ENCODE measurements at regions not wholly inside any gene's neighbourhood (a gene's known extent, or its start where the extent isn't known, plus 50 kb on each side); places are given as distances from the start of the nearest gene placed in this dataset.

DNA sequence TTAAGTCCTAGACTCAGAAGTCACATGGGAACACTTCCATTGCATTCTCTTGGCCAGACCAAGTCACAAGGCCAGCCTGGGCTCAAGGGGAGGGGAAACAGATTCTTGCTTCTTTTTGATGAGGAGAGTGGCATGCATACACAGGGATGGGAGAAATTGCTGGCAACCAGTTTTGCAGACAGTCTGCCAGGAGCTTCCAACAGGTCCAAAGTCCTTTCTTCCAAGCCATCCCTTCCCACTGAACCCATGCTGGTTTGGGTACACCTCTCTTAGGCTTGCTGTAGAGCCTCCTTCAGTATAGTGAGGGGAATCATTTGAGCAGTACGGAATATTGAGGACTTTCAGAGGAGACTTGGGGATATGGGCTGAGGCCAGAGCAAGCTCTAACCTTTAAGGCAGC is 267.8 kb downstream of the BCOR start:
- Histone ChIP-seq H3K27me3 (ENCODE audit: low read depth) (no peaks in the 10 kb centered on the region), H3K27ac (peak overlapping the region; percentile 46), H3K36me3 (no peaks in the 10 kb centered on the region), H3K4me1 (no peaks in the 10 kb centered on the region), H3K4me3 (no peak overlapping the region), H3K9me3 (no peaks in the 10 kb centered on the region)
- TF ChIP-seq, protein P1, sequence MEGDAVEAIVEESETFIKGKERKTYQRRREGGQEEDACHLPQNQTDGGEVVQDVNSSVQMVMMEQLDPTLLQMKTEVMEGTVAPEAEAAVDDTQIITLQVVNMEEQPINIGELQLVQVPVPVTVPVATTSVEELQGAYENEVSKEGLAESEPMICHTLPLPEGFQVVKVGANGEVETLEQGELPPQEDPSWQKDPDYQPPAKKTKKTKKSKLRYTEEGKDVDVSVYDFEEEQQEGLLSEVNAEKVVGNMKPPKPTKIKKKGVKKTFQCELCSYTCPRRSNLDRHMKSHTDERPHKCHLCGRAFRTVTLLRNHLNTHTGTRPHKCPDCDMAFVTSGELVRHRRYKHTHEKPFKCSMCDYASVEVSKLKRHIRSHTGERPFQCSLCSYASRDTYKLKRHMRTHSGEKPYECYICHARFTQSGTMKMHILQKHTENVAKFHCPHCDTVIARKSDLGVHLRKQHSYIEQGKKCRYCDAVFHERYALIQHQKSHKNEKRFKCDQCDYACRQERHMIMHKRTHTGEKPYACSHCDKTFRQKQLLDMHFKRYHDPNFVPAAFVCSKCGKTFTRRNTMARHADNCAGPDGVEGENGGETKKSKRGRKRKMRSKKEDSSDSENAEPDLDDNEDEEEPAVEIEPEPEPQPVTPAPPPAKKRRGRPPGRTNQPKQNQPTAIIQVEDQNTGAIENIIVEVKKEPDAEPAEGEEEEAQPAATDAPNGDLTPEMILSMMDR (IDR thresholded peaks at IDR 0.05) = no peak
- intact Hi-C loops (cut with DNase I) = no loop called here
- ATAC-seq = no peak
- no peak for DNase-seq

- Histone ChIP-seq H3K4me1 (no peaks in the 10 kb centered on the region), H3K27me3 (ENCODE audit: low read depth) (no peaks in the 10 kb centered on the region), H3K36me3 (no peaks in the 10 kb centered on the region), H3K9me3 (no peaks in the 10 kb centered on the region), H3K27ac (peak overlapping the region; percentile 46), H3K4me3 (no peak overlapping the region)
- ATAC-seq = no peak
- DNase-seq = no peak
- intact Hi-C loops (cut with DNase I) = no loop called here
- TF ChIP-seq, protein P1 (IDR thresholded peaks at IDR 0.05) = no peak
Measured at GRCh38 chrX:39830414-39830813, 267.3 kb downstream of the BCOR start.

GRCh38 chrX:39832211-39832610 is 265.5 kb downstream of the BCOR start:
- intact Hi-C loops (cut with DNase I) = no loop called here
- Histone ChIP-seq H3K27ac (no peak overlapping the region), H3K4me3 (no peak overlapping the region), H3K27me3 (ENCODE audit: low read depth) (no peaks in the 10 kb centered on the region), H3K36me3 (no peaks in the 10 kb centered on the region), H3K4me1 (no peaks in the 10 kb centered on the region), H3K9me3 (no peaks in the 10 kb centered on the region)
- TF ChIP-seq, protein P1 (IDR thresholded peaks at IDR 0.05) = no peak
- ATAC-seq (no peak), DNase-seq (no peak)

GRCh38 chrX:39834600-39834999 is 263.2 kb downstream of the BCOR start:
- ATAC-seq (no peak), DNase-seq (no peak)
- no peaks in the 10 kb centered on the region for H3K4me1 ChIP-seq
- no peak overlapping the region for H3K27ac ChIP-seq
- no peaks in the 10 kb centered on the region for H3K27me3 ChIP-seq (ENCODE audit: low read depth)
- H3K9me3 ChIP-seq = no peaks in the 10 kb centered on the region
- TF ChIP-seq, protein P1 (IDR thresholded peaks at IDR 0.05) = no peak
- no peaks in the 10 kb centered on the region for H3K36me3 ChIP-seq
- intact Hi-C loops (cut with DNase I) = no loop called here
- no peak overlapping the region for H3K4me3 ChIP-seq

DNA sequence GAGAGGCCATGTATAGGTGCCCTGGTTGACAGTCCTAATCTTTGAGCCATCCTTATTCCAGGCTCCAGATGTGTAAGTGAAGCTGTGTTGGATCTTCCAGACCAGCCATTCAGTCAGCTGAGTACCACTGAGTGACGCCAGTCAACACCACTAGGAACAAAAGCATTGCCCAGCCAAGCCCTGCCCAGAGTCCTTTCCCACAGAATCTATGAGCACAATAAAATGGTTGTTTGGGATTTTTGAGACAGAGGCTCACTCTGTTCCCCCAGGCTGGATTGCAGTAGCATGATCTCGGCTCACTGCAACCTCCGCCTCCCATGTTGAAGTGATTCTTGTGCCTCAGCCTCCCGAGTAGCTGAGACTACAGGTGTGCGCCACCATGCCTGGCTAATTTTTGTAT is 262.5 kb downstream of the BCOR start:
- Histone ChIP-seq H3K9me3 (no peaks in the 10 kb centered on the region), H3K36me3 (no peaks in the 10 kb centered on the region), H3K4me1 (no peaks in the 10 kb centered on the region), H3K27me3 (ENCODE audit: low read depth) (no peaks in the 10 kb centered on the region), H3K4me3 (no peak overlapping the region), H3K27ac (no peak overlapping the region)
- DNase-seq (no peak), ATAC-seq (no peak)
- TF ChIP-seq, protein P1 (IDR thresholded peaks at IDR 0.05) = no peak
- intact Hi-C loops (cut with DNase I) = no loop called here

- TF ChIP-seq, protein P1 (IDR thresholded peaks at IDR 0.05) = no peak
- DNase-seq (no peak), ATAC-seq (no peak)
- intact Hi-C loops (cut with DNase I) = no loop called here
- H3K36me3 ChIP-seq = no peaks in the 10 kb centered on the region
- H3K9me3 ChIP-seq = no peaks in the 10 kb centered on the region
- no peak overlapping the region for H3K27ac ChIP-seq
- H3K4me3 ChIP-seq = no peak overlapping the region
- H3K4me1 ChIP-seq = no peaks in the 10 kb centered on the region
- H3K27me3 ChIP-seq (ENCODE audit: low read depth) = no peaks in the 10 kb centered on the region
Measured at GRCh38 chrX:39835776-39836175, 262.0 kb downstream of the BCOR start.

Data from lower lobe of right lung (tissue), 2 donors.